Stimulated activated naive CD8-positive, alpha-beta T cell treated with anti-CD3 and anti-CD28 coated beads, Interleukin-15, Interleukin-2, amounts not matched to agents 100 U/mL and 50 U/mL, for 24 hours (primary cell): ENCODE measurements at regions not wholly inside any gene's neighbourhood (a gene's known extent, or its start where the extent isn't known, plus 50 kb on each side); places are given as distances from the start of the nearest gene placed in this dataset.

ENCODE experiments used
- ATAC-seq: fragments of 150-1000 bp; cut with Tn5 transposase; one replicate; pipeline ENCODE4 v1.10.0; 2021
- DNase-seq: peaks from one replicate; pipeline ENCODE4 v3.0.0; 2021

GRCh38 chr4:100284129-100284880 lies 94.0 kb upstream of the DDIT4L start:
- DNase-seq (no peak), ATAC-seq (no peak)

- no peak for DNase-seq
- no peak for ATAC-seq
These were observed 90.5 kb upstream of the DDIT4L start for GRCh38 chr4:100280807-100281206.

DNA sequence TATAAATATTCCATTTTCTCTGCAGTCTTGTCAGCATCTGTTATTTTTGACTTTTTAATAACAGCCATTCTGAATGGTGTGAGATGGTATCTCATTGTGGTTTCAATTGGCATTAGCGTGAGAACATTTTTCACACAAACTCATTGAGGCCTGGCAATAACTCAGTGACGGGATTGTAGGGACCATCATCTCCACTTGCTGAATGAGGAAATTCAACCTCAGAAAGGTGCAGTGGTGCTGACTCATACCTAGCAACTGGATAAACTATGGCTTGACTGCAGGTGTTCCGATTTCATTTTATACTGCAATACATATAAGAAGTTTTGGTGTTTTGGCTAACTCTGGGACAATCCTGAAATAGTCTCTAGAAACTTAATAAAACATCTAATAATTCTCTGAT lies 88.3 kb upstream of the DDIT4L start:
- no peak for DNase-seq
- no peak for ATAC-seq

- no peak for ATAC-seq
- no peak for DNase-seq
These were observed 79.2 kb upstream of the DDIT4L start for GRCh38 chr4:100269446-100269845.

DNA sequence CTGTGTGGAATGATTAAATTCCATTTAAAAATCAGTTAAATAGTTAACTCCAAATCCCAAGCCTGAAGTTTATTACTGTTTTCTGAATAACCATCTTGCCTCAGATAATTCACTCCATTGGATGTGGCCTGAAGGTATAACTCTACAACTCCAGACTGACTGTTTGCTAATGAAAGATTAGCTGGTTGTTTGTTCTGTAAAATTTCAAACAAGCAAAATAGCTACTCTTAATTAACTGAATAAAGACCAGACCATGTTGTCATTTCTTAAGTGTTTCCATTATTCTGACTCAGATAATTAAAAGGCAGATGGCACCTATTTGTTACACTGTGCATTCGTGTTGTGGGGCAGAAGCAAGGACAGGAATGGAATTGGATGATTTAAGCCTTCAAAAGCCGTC lies 78.5 kb upstream of the DDIT4L start:
- ATAC-seq (no peak), DNase-seq (no peak)

GRCh38 chr4:100261346-100261745 lies 71.1 kb upstream of the DDIT4L start:
- DNase-seq (no peak), ATAC-seq (no peak)

DNA sequence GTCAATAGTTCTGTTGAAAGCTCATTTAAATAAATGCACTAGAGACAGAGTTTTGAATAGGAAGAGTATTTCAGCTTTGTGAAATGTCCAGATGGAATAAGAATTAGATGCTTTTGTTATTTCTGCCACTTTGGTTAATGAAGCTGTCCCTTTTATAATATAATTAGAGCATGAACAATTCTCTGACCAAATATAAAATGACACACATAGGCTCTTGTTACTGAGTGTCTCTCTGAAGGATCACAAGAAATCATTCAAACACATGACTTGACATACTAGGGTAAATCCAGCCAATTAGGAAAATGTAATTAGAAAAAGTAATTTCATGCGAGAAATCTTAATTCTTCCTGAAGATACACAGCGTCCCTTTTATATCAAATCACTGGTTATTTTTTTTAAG lies 68.4 kb upstream of the DDIT4L start:
- DNase-seq (no peak), ATAC-seq (no peak)

GRCh38 chr4:100257567-100257966 lies 67.3 kb upstream of the DDIT4L start:
- no peak for DNase-seq
- ATAC-seq: peak; percentile 68

GRCh38 chr4:100254237-100254636 lies 64.0 kb upstream of the DDIT4L start:
- DNase-seq (no peak), ATAC-seq (no peak)

GRCh38 chr4:100248476-100248875 lies 58.2 kb upstream of the DDIT4L start:
- DNase-seq: no peak
- no peak for ATAC-seq

GRCh38 chr4:100246697-100247096 lies 56.4 kb upstream of the DDIT4L start:
- ATAC-seq (no peak), DNase-seq (no peak)

DNA sequence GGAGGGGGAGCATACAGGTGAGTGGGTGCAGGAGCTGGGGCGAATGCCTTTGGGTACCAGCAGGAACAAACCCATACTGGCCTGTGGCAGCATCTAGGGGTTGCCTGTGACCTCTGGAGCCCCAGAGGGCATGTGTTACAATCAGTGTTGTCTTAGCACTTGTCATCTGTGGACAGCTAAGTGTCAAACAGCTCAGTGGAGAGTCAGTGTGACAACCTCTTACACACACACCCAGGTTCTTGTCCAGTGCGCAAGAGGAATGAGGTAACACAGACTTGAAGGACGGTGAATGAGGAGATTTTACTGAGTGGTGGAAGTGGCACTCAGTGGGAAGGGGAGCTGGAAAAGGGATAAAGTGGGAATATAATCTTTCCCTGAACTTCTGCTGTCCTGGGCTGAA lies 54.1 kb upstream of the DDIT4L start:
- DNase-seq: no peak
- ATAC-seq: no peak
